Activated CD8-positive, alpha-beta memory T cell treated with anti-CD3 and anti-CD28 coated beads, Interleukin-2, amount 50 U/mL, for 1 hour (primary cell): ENCODE measurements at regions not wholly inside any gene's neighbourhood (a gene's known extent, or its start where the extent isn't known, plus 50 kb on each side); places are given as distances from the start of the nearest gene placed in this dataset.

Source experiments
- DNase-seq: peaks from one replicate; pipeline ENCODE4 v3.0.0-alpha.2; 2020; ENCODE audit errors: extremely low read depth

- DNase-seq, result no peak
Observed at GRCh38 chr14:101502761-101503392, 58.4 kb upstream of the DIO3 start.

- DNase-seq, result no peak
Observed at GRCh38 chr14:101503431-101504095, 57.7 kb upstream of the DIO3 start.

GRCh38 chr14:101504096-101504948, 57.0 kb upstream of the DIO3 start:
- DNase-seq, result no peak

DNA sequence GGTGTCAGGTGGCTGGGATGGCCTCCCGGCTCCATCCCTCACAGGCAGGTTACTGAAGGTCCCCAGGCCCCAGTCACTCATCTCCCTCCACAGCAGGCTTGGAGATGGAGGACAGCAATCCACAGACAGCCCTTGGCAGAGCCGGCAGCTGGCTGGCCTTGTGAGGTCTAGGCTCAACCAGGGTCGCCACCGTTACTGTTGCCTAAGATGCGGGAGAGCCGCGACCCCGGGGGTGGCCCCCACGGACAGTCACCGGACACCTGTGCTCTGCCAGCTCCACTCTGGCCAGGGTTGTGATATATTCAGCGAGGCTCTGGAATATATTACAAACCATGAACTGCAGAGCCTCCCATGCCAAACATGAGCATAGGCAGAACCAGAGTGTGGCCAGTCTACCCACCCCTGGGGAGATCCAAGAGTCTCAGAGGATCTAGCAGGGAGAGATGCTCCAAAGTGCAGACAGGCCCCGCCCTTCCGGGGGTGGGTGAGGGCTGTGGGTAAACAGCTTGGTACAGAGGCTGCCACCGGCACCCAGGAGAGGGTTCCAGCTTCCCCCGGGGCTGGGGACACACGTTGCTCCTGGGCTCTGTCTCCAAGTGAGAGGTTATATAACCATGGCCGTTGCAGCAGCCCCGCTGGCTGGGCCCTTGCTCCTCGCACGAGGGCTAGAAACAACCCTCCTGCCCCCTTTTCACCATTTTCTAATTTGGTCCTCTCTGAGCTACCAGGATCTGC, 55.9 kb upstream of the DIO3 start:
- DNase-seq, result no peak

DNA sequence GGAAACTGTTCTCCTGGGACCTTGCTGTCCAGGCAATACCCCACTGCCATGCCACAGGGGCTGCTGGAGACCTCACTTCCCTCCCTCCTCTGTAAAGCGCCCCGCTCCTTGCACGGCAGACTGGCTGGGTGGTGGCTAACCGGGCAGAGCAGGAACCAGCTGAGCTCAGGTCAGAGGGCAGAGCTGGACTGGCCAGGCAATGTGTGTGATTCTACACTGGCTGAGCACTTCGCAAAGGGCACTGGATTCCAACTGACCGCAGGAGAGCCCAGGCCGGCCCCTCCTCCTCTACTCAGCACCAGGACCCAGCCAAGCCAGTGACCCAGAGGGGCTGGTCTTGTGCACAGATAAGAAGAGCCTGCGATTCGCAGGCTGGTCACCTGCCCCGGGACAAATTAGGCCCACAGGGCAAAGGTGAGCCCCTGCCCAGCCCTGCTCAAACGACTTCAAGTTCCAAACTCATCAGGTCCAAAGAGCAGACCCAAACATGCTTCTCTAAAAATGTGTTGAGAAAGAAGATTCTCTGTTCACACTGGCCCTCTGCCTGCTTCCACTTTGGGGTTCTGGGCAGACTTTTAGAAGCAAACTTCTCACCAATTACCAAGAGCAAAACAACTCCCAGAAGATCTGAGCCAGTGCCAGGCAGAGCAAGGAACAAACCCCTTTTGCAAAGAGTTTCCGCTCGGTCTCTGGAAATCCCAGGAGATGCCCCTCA, 54.9 kb upstream of the DIO3 start:
- DNase-seq, result no peak

- no peak for DNase-seq
Observed at GRCh38 chr14:101506926-101507835, 54.1 kb upstream of the DIO3 start.

DNA sequence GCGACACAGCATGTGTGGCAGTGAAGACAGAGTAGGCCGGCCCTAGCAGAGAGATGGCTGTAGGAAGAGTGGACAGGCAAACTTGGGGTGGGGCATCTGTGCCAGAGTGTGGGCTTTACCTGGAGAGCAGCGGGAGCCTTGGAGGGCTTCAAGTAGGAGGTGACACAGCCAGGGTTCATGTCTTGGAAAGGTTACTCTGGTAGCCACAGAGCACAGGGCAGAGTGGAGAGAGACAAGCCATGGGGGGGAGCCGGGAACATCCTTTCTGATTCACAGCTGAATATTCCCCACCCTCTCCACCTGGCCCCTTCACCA, 53.5 kb upstream of the DIO3 start:
- no peak for DNase-seq

- no peak for DNase-seq
Observed at GRCh38 chr14:101508196-101508947, 52.9 kb upstream of the DIO3 start.

- DNase-seq, result no peak
Observed at GRCh38 chr14:101508948-101509729, 52.2 kb upstream of the DIO3 start.

DNA sequence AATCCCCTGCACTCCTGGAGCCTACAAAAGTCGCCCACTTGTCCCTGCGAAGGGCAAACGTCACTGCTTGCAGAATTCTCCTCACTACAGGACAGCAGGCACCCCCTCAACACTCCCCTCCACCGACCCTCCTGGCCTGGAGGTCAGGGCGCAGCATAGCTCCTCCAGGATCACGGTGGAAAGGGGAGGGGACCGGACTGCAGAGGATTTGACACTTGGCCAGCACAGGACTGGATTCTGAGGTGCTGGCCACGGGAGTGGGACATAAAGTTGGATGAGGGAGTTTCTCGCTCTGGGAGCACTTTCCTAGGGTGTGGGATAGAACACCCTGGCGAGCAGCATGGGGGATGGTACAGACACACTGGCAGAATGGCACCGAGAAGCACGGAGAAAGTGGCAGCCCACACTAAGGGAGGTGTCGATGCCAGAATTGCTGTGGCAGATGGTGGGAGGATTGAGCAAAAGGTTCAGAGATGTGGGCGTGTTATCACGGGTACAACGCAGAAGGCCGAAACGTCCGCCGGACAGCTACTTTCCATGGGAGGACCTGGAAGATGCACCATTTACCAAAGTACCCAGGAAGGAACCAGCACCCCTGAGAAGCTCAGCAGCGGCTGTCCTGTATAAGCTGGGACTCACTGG, 51.4 kb upstream of the DIO3 start:
- no peak for DNase-seq

DNA sequence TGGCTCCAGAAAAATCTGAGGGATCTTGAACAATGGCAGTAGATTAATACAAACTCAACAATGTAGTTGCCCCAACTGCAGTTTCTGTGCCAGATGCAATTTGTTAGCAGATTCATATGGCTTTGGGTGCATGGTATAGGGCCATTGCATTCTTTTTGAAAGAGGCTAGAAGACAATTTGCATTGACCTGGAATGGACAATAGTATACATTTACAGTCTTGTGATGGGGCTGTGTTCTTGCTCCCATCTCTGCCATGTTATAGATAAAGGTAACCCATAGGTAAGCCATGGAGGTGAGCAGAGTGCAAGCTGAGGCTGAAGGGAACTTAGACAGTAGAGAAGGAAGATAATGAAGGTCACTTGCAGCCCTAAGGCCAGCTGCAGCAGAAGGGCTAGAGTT, 50.1 kb upstream of the DIO3 start:
- DNase-seq, result no peak
